Fibroblast of pulmonary artery (primary cell): ENCODE measurements at regions not wholly inside any gene's neighbourhood (a gene's known extent, or its start where the extent isn't known, plus 50 kb on each side); places are given as distances from the start of the nearest gene placed in this dataset.

ENCODE experiments used
- DNase-seq: peaks from one replicate; pipeline ENCODE4 v3.0.0-alpha.2; 2010; ENCODE audit warnings: low read depth
- H3K4me3 ChIP-seq: replicated peaks from 2 replicates; pipeline ENCODE4 v1.5.1; 2011; ENCODE audit warnings: low read depth, mild to moderate bottlenecking, control low read depth, low read length, moderate library complexity
- CTCF ChIP-seq: IDR thresholded peaks from 2 replicates; pipeline ENCODE4 v1.5.1; 2011; ENCODE audit warnings: mild to moderate bottlenecking, control low read depth, low read length, inconsistent platforms; ENCODE audit errors: missing control alignments

- no peak for TF ChIP-seq CTCF
- H3K4me3 ChIP-seq, result no peak overlapping the region
- no peak for DNase-seq
Observed at GRCh38 chr2:16045653-16046352, 105.5 kb downstream of the MYCN start.

GRCh38 chr2:16044946-16045456 is 104.7 kb downstream of the MYCN start:
- TF ChIP-seq CTCF, result no peak
- no peak overlapping the region for H3K4me3 ChIP-seq
- no peak for DNase-seq

GRCh38 chr2:16043627-16044026 is 103.3 kb downstream of the MYCN start:
- H3K4me3 ChIP-seq, result no peak overlapping the region
- TF ChIP-seq CTCF, result no peak
- no peak for DNase-seq

- DNase-seq, result no peak
- H3K4me3 ChIP-seq, result no peak overlapping the region
- TF ChIP-seq CTCF, result no peak
Observed at GRCh38 chr2:16043192-16043591, 102.8 kb downstream of the MYCN start.

- TF ChIP-seq CTCF, result no peak
- DNase-seq, result no peak
- no peak overlapping the region for H3K4me3 ChIP-seq
Observed at GRCh38 chr2:16042201-16042700, 101.9 kb downstream of the MYCN start.

GRCh38 chr2:16040271-16041010 is 100.1 kb downstream of the MYCN start:
- no peak for TF ChIP-seq CTCF
- no peak for DNase-seq
- no peak overlapping the region for H3K4me3 ChIP-seq

GRCh38 chr2:16039823-16040222 is 99.5 kb downstream of the MYCN start:
- no peak overlapping the region for H3K4me3 ChIP-seq
- no peak for TF ChIP-seq CTCF
- no peak for DNase-seq
